NCI-H526 treated with DMSO at 0.1 percent for 48 hours (cell line): ENCODE measurements at regions not wholly inside any gene's neighbourhood (a gene's known extent, or its start where the extent isn't known, plus 50 kb on each side); places are given as distances from the start of the nearest gene placed in this dataset.

ENCODE experiments used
- DNase-seq: peaks from one replicate; lab custom pipeline; 2025; lab: John Stamatoyannopoulos, UW

GRCh38 chr13:37407156-37407555, 191.4 kb downstream of the POSTN start:
- DNase-seq = no peak

GRCh38 chr13:37406031-37406430, 192.5 kb downstream of the POSTN start:
- DNase-seq = no peak

- no peak for DNase-seq
Measured at GRCh38 chr13:37403776-37404527, 194.6 kb downstream of the POSTN start.

- no peak for DNase-seq
Measured at GRCh38 chr13:37401721-37402120, 196.8 kb downstream of the POSTN start.

GRCh38 chr13:37397535-37397934, 201.0 kb downstream of the POSTN start:
- DNase-seq = no peak

GRCh38 chr13:37395544-37395943, 203.0 kb downstream of the POSTN start:
- no peak for DNase-seq

GRCh38 chr13:37392389-37392788, 206.2 kb downstream of the POSTN start:
- DNase-seq = no peak

GRCh38 chr13:37390735-37391134, 207.8 kb downstream of the POSTN start:
- DNase-seq = no peak

- DNase-seq = no peak
Measured at GRCh38 chr13:37385956-37386670, 212.5 kb downstream of the POSTN start.

- DNase-seq = no peak
Measured at GRCh38 chr13:37385248-37385647, 213.3 kb downstream of the POSTN start.

GRCh38 chr13:37383856-37384370, 214.7 kb downstream of the POSTN start:
- DNase-seq = no peak

- DNase-seq = no peak
Measured at GRCh38 chr13:37383046-37383445, 215.5 kb downstream of the POSTN start.

- no peak for DNase-seq
Measured at GRCh38 chr13:37382146-37382545, 216.4 kb downstream of the POSTN start.

- no peak for DNase-seq
Measured at GRCh38 chr13:37381502-37381901, 217.1 kb downstream of the POSTN start.

GRCh38 chr13:37379841-37380240, 218.7 kb downstream of the POSTN start:
- DNase-seq = no peak

GRCh38 chr13:37375724-37376123, 222.8 kb downstream of the POSTN start:
- no peak for DNase-seq

- no peak for DNase-seq
Measured at GRCh38 chr13:37375071-37375470, 223.5 kb downstream of the POSTN start.

- DNase-seq = no peak
Measured at GRCh38 chr13:37369616-37370015, 229.0 kb downstream of the POSTN start.

- DNase-seq = no peak
Measured at GRCh38 chr13:37368501-37368900, 230.1 kb downstream of the POSTN start.

- no peak for DNase-seq
Measured at GRCh38 chr13:37366044-37366770, 232.4 kb downstream of the POSTN start.

- no peak for DNase-seq
Measured at GRCh38 chr13:37365496-37365895, 233.1 kb downstream of the POSTN start.

- DNase-seq = no peak
Measured at GRCh38 chr13:37364956-37365355, 233.6 kb downstream of the POSTN start.

- DNase-seq = no peak
Measured at GRCh38 chr13:37364007-37364406, 234.6 kb downstream of the POSTN start.
